Fibroblast of pulmonary artery (primary cell): ENCODE measurements at regions not wholly inside any gene's neighbourhood (a gene's known extent, or its start where the extent isn't known, plus 50 kb on each side); places are given as distances from the start of the nearest gene placed in this dataset.

Experiments
- DNase-seq: peaks from one replicate; pipeline ENCODE4 v3.0.0-alpha.2; 2010; ENCODE audit warnings: low read depth
- H3K4me3 ChIP-seq: replicated peaks from 2 replicates; pipeline ENCODE4 v1.5.1; 2011; ENCODE audit warnings: low read depth, mild to moderate bottlenecking, control low read depth, low read length, moderate library complexity
- TF ChIP-seq, protein P1 (sequence below): IDR thresholded peaks from 2 replicates; pipeline ENCODE4 v1.5.1; 2011; ENCODE audit warnings: mild to moderate bottlenecking, control low read depth, low read length, inconsistent platforms; ENCODE audit errors: missing control alignments

- no peak overlapping the region for H3K4me3 ChIP-seq
- TF ChIP-seq, protein P1, sequence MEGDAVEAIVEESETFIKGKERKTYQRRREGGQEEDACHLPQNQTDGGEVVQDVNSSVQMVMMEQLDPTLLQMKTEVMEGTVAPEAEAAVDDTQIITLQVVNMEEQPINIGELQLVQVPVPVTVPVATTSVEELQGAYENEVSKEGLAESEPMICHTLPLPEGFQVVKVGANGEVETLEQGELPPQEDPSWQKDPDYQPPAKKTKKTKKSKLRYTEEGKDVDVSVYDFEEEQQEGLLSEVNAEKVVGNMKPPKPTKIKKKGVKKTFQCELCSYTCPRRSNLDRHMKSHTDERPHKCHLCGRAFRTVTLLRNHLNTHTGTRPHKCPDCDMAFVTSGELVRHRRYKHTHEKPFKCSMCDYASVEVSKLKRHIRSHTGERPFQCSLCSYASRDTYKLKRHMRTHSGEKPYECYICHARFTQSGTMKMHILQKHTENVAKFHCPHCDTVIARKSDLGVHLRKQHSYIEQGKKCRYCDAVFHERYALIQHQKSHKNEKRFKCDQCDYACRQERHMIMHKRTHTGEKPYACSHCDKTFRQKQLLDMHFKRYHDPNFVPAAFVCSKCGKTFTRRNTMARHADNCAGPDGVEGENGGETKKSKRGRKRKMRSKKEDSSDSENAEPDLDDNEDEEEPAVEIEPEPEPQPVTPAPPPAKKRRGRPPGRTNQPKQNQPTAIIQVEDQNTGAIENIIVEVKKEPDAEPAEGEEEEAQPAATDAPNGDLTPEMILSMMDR: no peak
- no peak for DNase-seq
Observed at GRCh38 chr17:73777131-73777449, 132.8 kb upstream of the SDK2 start.

DNA sequence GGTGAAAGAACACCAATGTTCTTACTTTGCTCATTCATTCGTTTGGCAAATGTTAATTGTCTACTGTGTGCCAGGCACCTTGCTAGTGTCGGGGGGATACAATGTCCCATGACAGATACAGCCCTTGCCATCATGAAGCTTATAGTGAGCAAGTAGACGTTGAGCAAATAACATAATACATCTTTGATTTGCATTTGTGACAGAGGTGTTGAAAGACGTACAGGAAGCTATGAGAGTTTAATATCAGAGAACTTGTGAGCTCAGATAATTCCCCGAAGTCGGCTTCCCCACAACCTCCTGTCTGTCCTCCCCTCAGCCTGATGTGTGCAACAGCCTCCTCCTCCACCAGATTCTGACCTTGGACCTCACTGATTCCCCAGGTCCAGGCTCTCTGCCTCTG is 138.0 kb upstream of the SDK2 start:
- H3K4me3 ChIP-seq: no peak overlapping the region
- no peak for DNase-seq
- TF ChIP-seq, protein P1: no peak

- TF ChIP-seq, protein P1: no peak
- H3K4me3 ChIP-seq: no peak overlapping the region
- no peak for DNase-seq
Observed at GRCh38 chr17:73782641-73783381, 138.6 kb upstream of the SDK2 start.

DNA sequence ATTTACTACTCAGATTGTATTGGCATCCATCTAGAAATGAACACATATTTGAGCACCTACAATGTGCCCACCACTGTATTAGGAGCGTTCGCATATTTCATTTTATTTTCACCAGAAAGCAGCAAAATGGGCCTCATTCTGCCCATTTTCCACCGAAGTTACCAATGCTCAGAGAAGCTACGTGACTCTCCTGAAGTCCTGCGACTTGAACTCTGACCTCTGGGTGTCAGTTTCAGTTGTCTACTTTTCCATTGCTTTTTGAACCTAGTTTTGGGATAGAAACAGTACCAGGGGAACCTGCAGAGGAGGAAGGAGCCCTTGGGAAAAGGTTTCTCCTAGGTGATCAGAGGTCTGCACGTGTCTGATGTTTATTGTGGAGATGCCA is 139.1 kb upstream of the SDK2 start:
- no peak overlapping the region for H3K4me3 ChIP-seq
- TF ChIP-seq, protein P1: no peak
- DNase-seq: no peak

DNA sequence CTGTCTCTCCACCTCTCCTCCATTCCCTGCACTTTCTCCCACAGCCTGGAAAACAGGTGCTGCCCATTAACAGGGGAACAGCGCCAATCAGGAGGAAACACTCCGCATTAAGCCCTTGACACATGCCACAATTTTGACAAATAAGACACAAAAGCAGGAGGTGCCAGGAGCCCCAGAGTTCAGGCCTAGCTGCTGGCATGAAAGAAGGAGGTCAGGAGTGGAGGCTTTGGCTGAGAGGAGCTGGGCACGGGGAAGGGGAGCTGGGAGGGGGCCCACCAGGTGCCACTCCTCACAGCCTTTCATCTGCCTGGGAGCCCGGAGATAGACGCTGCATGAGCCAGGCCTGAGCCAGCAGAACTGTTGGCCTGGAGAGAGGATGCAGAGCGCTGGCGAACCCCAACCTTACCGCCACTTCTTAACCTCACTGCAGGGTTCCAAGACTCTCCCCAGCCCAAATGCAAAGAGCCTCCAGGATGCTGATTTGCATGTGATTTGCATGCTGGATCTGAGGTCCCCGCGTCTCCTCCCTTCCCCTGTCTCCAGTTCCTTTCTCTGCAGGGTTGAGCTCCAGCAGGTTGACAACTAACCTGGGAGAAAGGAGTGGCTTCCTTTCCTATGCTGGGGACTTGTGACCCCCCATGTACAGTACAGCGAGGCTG is 139.8 kb upstream of the SDK2 start:
- no peak for DNase-seq
- TF ChIP-seq, protein P1: no peak
- no peak overlapping the region for H3K4me3 ChIP-seq

GRCh38 chr17:73785496-73785895 is 141.3 kb upstream of the SDK2 start:
- DNase-seq: no peak
- H3K4me3 ChIP-seq: no peak overlapping the region
- TF ChIP-seq, protein P1: no peak
